SKM-1 (cell line): ENCODE measurements at regions not wholly inside any gene's neighbourhood (a gene's known extent, or its start where the extent isn't known, plus 50 kb on each side); places are given as distances from the start of the nearest gene placed in this dataset.
"Not testable (repeated sequence)": the region's sequence is repeated elsewhere in the genome, so short reads cannot be mapped to it uniquely, and the experiment has no call there.

Experiments
- DNase-seq: peaks from one replicate; lab custom pipeline; 2025; ENCODE audit not compliant: unreplicated experiment; lab: John Stamatoyannopoulos, UW

DNA sequence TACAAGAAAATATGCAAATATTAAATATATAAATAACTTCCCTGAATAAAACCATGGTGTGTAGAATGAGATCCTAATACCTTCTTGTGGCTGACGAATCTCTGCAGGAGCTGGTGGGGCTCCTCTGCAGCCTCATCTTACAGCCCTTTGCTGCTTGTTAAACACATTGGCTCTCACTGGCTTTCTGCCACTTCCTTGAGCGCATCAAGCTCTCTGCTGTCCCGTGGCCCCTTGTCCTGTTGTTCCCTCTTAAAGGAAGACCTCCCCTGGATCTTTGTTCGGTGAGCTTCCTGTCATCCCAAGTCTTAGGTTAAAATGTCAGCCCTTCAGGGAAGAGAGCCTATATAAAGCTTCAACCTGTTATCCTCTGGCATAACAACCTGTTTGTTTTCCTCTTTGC lies 519.6 kb downstream of the DOK5 start:
- no peak for DNase-seq

DNA sequence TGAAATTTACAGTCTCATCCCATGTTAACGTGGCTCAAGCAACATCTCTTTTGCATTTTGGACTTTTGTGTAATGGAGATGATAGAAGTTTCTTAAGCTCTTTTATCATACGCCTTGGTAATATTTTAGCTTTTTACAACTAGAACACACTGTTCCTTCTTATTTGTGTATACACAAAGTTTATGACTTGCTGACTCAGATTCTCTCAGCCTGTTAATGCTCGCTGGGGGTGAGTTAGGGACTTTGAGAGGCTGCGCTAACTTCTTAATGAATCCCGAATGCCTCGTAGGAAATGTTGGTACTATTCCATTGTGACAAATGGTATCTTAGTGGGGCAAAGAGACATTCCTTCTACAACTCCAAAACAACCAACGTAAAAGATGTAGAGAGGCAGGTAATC lies 509.7 kb downstream of the DOK5 start:
- no peak for DNase-seq

DNA sequence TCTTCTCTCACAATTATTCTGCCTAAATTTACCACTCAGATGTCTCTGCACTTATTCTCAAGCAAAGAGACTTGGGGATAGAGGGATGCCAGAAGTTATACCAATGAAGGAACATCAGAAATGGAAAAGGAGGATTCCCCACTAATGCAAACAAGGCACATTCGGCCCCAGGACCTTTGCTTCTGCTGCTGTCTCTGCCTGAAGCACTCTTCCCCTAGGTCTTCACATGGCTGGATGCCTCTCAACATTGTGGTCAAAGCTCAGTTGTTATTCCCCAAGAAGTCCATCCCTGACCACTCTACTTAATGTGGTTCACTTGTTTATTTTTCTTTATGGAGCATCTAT lies 508.7 kb downstream of the DOK5 start:
- no peak for DNase-seq

DNA sequence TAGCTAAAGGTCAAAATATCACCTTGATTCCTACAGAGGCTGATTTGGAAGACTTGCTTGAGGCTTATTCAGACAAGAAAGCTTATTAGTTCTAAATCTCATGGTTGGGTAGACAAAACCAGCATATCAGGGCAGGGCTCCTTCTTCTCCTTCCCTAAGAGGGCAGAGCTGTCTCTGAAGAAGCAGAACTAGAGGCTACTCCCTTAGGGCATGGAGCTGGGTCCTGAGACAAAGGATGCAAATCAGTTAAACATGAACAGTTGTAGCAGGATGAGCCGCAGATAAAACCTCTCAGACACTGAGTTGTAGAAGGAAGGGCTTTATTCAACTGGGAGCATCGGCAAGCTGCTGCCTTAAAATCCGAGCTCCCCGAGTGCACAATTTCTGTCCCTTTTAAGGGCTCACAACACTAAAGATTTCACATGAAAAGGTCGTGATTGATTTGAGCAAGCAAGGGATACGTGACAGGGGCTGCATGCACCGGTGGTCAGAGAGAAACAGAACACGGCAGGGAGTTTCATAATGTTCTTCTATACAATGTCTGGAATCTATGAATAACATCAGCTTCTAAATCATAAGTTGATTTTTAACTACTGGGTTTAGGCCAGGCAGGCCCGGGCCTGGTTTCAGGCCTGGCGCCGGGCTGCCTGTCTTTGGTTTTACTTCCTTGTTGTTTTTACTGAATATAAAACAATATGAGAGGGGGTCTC lies 508.2 kb downstream of the DOK5 start:
- DNase-seq: not testable (repeated sequence)

DNA sequence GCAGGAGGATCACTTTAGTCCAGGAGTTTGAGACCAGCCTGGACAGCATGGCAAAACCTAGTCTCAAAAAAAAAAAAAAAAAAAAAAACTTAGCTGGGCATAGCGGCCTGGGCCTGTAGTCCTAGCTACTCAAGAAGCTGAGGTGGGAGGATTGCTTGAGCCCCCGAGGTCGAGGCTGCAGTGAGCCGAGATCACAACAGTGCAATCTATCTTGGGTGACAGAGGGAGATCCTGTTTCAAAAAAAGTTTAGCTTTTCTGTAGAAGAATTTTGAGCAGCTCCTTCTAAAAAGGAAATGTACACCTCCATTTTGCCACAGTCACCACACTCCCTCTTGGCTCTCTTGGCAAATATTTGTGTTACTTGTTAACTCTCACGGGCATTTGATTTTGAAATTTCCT lies 505.8 kb downstream of the DOK5 start:
- no peak for DNase-seq

DNA sequence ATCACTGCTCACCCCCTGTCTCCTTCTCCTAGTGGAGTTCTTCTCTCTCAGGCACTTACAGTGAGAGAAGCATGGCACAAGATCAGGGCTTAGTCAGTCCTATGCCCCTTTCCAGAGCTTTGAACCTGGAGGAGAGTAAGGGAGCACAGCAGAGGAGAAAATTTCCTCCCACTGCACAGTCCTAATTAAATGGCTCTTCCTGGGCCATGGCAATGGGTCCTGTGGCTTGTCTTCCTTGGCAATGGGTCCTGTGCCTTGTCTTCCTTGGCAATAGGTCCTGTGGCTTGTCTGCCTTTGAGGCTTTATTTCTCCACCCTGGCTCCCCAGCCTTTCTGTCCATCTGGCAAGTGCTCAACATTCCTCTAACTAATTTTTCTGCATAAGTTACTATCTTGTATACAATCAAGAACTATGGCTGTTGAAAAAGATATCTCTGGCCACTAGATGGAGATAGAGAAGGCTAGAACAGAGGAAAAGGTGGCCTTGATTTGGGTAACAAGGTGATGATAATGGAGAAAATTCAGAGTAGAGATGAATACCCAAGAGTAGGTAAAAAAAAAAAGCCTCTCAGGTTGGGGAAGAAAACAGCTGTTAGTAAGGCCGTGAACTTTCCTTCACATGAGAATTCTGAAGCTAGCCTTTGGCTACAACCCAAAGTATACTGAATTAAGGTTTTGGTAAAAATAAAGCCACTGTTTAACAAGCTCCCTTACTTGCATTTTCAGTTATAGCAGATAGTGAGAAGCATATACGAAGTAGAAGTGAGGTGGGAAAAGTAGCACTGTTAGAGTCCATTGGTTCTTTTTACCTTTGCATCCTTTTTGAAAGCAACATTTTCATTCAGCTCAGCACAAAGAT lies 504.9 kb downstream of the DOK5 start:
- DNase-seq: no peak

DNA sequence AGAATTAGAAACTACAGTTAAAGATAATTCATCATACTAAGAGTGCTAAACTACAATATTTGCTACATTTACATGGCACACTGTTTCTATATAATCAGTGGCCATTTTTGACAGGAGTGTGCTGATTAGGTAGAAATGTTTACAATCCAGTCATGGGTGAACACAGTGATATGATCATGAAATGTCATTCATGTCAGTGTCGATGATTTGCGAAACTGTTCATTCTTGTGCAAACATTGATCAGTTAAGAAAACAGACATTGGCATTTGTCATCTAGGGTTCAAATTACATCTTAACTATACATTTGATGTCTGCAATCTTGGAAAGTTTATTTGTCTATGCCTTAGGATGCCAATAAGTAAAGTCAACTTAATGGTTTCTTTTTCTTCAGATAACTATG lies 474.9 kb downstream of the DOK5 start:
- no peak for DNase-seq

DNA sequence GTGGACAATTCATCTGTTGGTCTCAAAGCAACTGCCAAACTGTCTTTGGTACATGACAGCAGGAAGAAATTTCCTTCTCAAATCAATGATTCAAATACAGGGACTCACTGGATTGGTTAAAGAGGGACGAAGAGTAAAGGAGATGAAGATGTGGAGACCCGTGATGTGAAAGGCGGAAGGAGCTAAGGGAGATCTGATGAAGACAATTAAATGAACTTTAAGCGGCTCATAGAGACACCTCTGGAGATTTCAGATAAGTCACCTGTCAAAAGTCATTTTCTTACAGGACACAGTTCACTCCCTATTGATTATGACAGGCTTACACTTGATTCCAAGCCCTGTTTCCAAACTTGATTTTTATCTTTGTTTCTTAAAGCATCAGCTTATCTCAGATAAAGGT lies 466.3 kb downstream of the DOK5 start:
- DNase-seq: no peak

DNA sequence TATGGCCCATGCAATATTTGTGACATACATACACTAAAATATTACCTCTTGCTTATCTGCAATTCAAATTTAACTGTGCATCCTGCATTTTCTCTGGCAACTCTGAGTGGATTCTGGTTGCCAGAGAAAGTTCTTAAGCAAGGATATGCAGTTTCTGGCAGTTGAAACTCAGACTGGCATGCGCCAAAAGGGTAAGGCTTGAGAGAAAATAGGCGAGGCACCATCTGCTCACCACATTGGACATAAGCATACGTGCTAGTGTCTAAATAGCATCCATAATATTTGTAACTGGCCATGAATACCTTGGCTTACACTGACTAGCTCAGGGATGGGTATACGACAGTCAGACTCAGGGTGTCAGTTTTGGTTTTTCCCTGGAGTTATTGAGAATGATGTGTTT lies 465.1 kb downstream of the DOK5 start:
- no peak for DNase-seq

DNA sequence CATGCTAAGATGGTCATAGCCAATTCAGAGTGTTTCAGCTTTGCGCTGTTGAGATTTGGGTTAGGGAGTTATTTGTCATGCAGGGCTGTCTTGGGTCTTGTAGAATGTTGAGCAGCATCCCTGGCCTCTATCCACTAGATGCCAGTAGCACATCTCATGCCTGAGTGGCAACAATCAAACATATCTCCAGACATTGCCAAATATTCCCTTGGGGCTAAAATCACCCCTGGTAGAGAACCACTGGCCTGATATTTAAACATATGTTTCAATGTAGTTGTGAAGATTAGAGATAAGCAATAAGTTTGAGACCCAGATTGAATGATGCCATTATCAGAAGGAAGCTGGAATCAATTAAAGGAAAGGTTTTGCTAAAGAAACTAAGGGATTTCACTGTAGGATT lies 463.3 kb downstream of the DOK5 start:
- DNase-seq: no peak

DNA sequence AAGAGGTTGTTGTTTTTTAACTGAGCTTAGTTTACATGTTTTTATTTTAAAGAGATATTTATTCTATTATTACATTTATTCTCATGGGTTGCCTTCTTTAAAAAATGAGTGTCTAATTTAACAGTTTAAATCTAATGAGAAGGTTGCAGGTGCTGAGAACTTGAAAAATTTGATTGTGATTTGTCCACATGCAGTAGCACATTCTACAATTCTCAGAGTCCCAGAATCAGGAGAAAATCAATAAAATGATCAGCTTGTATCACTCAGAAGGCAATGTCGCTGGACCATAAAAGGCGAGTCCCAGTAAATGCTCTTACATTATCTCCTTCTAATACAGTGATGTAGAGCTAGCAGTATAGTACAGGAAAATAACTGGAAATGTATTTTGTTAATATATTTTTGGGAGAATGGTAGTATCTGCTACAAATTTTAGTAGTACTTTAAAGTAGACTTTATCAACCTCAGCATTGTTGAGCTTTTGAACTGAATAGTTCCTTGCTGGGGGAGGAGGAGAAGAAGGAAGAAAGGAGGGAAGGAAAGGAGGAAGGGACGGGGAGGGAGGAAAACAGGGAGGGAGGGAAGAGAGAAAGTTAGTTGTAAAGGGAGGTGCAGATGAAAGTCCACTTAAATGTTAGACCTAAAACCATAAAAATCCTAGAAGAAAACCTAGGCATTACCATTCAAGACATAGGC lies 458.0 kb downstream of the DOK5 start:
- no peak for DNase-seq

DNA sequence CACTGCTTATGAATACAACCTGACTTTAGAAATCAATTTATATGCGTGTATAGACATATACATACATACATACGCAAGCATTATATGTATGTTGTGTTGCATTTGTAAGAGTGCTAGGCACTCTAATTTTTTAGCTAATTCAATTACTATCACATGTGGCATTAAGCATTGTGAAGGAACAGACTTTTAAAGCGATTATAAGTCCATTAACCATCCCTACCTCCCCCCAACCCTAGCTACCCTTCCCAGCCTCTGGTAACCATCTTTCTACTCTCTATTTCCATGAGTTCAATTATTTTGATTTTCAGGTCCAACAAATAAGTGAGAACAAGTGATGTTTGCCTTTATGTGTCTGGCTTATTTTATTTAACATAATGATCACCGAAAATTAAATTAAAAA lies 453.8 kb downstream of the DOK5 start:
- DNase-seq: no peak

DNA sequence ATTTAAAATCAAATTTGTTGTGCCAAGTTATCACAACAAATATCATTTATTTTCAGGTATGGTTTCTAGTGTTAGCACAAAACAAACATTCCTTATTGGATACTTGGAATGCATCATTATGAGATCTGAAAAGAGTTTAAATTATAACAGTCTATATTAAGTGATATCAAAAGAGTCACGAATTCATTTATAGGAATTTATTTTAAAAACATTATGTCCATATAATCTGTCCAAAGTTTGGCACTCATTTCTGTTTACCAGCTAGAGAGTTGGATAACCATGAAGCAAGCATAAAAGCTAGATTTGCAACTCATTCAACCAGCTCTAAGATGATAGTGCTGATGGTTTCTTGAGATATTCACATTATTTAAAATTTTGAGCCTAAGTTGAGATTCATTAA lies 453.2 kb downstream of the DOK5 start:
- DNase-seq: no peak

DNA sequence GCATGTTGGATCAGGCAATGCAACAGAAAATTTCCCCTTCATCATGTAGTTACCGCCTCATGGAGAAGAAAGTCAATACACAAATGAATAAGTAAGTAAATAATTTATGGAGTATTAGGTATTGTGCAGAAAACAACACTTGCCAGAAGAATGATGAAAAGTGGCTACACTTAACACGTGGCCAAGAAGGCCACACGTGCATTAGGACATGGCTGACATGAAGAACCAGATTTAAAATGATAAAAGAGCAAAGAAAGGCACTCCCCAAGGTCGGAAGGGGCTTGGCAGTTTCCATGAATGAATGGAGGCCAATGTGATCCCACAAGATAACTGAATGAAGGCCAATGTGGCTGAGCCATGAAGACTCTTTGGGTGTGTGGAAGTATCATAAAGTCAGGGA lies 447.2 kb downstream of the DOK5 start:
- DNase-seq: no peak

DNA sequence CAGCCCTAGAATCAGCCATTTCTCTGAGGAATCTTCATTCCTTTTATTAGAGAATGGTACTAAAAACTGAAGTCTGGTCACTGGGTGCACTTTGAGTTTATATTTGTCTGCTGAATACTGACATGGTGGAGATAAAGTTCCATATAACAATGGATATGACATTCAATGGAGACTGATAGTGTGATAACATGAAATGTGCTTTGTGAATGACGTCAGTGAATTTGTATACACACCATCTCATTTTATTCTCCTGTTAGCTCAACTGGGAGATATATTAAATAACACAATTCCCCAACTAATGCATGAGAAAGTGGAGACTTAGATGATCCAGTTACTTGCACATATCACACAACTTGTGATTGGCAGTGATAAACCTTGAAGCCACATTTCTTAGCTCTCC lies 446.7 kb downstream of the DOK5 start:
- DNase-seq: no peak

DNA sequence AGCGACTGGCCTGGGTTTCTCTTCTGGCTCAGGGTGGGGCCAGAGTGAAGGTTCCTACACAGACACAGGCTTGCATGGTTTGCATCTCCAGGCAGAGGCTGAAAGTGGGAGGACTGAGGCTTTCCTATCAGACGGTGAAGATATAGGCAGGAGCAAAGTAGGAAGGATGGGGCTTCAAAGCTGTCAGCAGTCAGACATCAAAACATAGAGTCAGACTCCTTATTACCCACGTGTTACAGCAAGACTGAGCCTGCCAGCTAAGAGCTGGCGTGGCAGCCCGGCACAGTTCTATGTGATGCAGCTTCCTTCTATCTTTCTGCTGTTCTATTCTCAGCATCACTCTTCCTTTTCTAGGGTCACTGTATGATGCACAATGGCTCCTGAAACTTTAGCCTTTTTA lies 445.1 kb downstream of the DOK5 start:
- no peak for DNase-seq

DNA sequence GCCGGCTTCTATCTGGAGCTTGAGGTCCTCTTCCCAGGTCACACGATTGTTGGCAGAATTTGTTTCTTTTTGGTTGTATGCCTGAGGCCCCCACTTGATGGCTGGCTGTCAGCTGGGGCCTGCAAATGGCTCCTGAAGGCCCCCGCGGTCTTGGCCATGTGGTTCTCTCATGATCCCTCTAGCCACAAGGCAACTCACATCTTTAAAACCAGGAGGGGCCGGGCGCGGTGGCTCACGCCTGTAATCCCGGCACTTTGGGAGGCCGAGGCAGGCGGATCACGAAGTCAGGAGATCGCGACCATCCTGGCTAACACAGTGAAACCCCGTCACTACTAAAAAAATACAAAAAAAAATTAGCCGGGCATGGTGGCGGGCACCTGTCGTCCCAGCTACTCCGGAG lies 443.6 kb downstream of the DOK5 start:
- not testable (repeated sequence) for DNase-seq

DNA sequence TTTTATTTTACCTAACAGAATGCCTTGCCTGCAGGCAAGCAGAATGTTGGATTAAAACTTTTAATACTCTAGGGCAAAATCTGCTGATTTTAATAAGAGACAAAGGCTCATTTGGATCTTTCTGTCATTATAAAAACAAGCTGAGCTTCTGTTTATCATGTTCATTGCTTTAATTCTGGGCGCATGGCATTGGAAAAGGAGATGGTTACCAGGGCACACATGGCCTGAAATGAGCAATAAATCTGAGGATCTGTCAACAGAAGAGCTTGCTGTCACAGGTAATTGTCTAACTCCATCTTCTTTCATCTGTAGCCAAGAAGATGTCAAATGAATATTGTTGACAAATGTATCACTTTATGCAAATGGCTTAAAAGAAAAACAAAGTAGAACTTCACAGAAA lies 439.6 kb downstream of the DOK5 start:
- DNase-seq: no peak

DNA sequence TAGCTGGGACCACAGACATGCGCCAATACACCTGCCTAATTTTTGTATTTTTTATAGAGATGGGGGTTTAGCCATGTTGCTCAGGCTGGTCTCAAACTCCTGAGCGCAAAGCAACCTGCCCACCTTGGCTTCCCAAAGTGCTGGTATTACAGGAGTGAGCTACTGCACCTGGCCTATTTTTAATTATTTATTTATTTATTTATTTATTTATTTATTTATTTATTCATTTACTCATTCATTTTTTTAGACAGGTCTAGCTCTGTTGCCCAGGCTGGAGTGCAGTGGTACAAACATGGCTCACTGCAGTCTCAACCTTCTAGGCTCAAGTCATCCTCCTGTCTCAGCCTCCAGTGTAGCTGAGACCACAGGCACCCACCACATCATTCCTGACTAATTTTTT lies 434.3 kb downstream of the DOK5 start:
- DNase-seq: no peak

DNA sequence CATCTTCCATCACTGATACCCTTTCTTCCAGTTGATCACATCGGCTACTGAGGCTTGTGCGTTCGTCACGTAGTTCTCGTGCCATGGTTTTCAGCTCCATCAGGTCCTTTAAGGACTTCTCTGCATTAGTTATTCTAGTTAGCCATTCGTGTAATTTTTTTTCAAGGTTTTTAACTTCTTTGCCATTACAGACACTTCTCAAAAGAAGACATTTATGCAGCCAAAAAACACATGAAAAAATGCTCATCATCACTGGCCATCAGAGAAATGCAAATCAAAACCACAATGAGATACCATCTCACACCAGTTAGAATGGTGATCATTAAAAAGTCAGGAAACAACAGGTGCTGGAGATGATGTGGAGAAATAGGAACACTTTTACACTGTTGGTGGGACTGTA lies 430.7 kb downstream of the DOK5 start:
- not testable (repeated sequence) for DNase-seq

DNA sequence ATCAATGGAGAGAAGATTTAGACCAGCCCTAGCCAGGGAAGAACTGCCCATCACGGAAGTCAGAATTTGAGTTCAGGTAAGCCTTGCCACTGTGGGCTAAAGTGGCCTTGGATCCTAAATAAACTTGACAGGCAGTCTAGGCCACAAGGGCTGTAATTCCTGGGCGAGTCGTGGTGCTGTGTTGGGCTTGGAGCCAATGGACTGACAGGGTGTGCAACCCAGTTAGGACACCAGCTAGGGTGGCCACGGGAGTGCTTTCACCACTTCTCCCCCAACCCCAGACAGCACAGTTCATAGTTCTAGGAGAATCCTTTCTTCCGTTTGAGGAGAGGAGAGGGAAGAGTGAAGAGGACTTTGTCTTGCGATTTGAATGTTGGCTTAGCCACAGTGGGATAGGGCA lies 422.4 kb downstream of the DOK5 start:
- no peak for DNase-seq

DNA sequence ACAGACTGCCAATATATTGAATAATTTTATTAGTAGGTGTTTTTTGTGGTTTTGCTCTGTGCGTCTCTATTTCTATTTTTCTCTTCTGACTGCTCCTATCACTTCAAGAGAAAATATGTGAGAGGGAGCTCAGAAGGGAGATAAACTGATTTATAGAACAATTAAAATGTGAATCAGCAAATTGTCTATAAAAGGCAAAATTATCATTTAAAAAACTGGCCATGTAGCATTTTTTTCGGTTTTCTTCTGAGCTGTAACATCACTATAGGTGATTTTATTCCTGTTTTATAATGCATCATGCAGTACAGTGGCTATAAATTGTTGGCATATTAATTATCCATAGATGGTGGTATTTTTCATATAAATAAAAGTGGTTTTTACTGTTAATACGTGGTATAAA lies 416.5 kb downstream of the DOK5 start:
- DNase-seq: no peak
